ENCODE measurements at regions not wholly inside any gene's neighbourhood (a gene's known extent, or its start where the extent isn't known, plus 50 kb on each side); places are given as distances from the start of the nearest gene placed in this dataset.

GRCh38 chr11:119789766-119790407 is 60.9 kb upstream of the NECTIN1 start:
- H3K79me2 ChIP-seq (ENCODE audit: insufficient read depth, low read length), result no peaks in the 10 kb centered on the region
- no peak overlapping the region for H4K5ac ChIP-seq (ENCODE audit: insufficient read length, low read depth, low read length)
- H3K9me3 ChIP-seq (ENCODE audit: control insufficient read depth, low read depth, low read length), result no peaks in the 10 kb centered on the region
- no peak overlapping the region for H3K23ac ChIP-seq (ENCODE audit: insufficient read length, low read depth, low read length)
- Mint-ChIP-seq H3K9me3 (no peaks in the 10 kb centered on the region; a peak in 1 of 5 replicates), H3K4me3 (no peak overlapping the region), H3K27ac (no peak overlapping the region), H3K27me3 (ENCODE audit: low read depth) (peaks cover 62% of the 10 kb centered on the region), H3K36me3 (ENCODE audit: insufficient read depth in 1 of 3, low read depth in 3 of 3) (no peaks in the 10 kb centered on the region), H3K4me1 (peaks cover 46 to 50% of the 10 kb centered on the region in 2 experiments)
- no peak overlapping the region for H2AFZ ChIP-seq (ENCODE audit: low read length)
- H2AK5ac ChIP-seq (ENCODE audit: insufficient read length, low read length), result no peak overlapping the region
- H3K27me3 ChIP-seq (ENCODE audit: insufficient read depth, low read length), result peaks cover 5% of the 10 kb centered on the region; the same call in 1 of the 2 replicates
- no peak overlapping the region for H2BK15ac ChIP-seq (ENCODE audit: low read depth, low read length)
- H2BK20ac ChIP-seq (ENCODE audit: low read depth, low read length, poor library complexity, severe bottlenecking), result no peak overlapping the region
- no peaks in the 10 kb centered on the region for H4K20me1 ChIP-seq (ENCODE audit: control insufficient read depth, insufficient read depth, insufficient read length)
- H3K14ac ChIP-seq (ENCODE audit: insufficient read depth, low read length), result no peak overlapping the region
- H3K27ac ChIP-seq (ENCODE audit: insufficient read length, low read depth, low read length), result no peak overlapping the region
- DNase-seq, result no peak
- H4K91ac ChIP-seq (ENCODE audit: insufficient read length, low read depth, low read length), result no peak overlapping the region
- H3K9ac ChIP-seq (ENCODE audit: extremely low read depth, insufficient read length, low read length), result no peak overlapping the region
- H3K23me2 ChIP-seq (ENCODE audit: insufficient read length, low read depth, low read length, poor library complexity, severe bottlenecking), result no peaks in the 10 kb centered on the region
- H4K8ac ChIP-seq (replicated peaks; ENCODE audit: insufficient read length, low read depth, low read length), result no peak overlapping the region
- no peak overlapping the region for H3K56ac ChIP-seq (ENCODE audit: insufficient read length, low read depth, low read length)
- no peak for TF ChIP-seq CTCF (conservative IDR thresholded peaks at IDR 0.05)
- H3K4ac ChIP-seq (ENCODE audit: low read depth, low read length), result no peak overlapping the region
- H3T11ph ChIP-seq (ENCODE audit: low read length), result no peak overlapping the region
- H3K79me1 ChIP-seq (ENCODE audit: insufficient read depth, low read depth, low read length, poor library complexity, severe bottlenecking), result no peaks in the 10 kb centered on the region
- H3K4me1 ChIP-seq (ENCODE audit: insufficient read depth, low read length), result peaks cover 2% of the 10 kb centered on the region; the same call in 1 of the 2 replicates
- no peak overlapping the region for H3K4me2 ChIP-seq (ENCODE audit: insufficient read depth, insufficient read length, low read length)
- H2BK120ac ChIP-seq (ENCODE audit: low read depth, low read length, poor library complexity, severe bottlenecking), result no peak overlapping the region
- H2BK5ac ChIP-seq (ENCODE audit: insufficient read length, low read length), result no peak overlapping the region
- no CpG with 5 or more reads among the region's 11 CpGs for WGBS (ENCODE audit: extremely low coverage, insufficient read length, low lambda C conversion rate)
- H3K18ac ChIP-seq (ENCODE audit: insufficient read length, low read depth, low read length), result no peak overlapping the region
- H2BK12ac ChIP-seq (ENCODE audit: insufficient read length, low read depth, low read length), result no peak overlapping the region
